ENCODE measurements at regions not wholly inside any gene's neighbourhood (a gene's known extent, or its start where the extent isn't known, plus 50 kb on each side); places are given as distances from the start of the nearest gene placed in this dataset.

- TF ChIP-seq, protein P1, sequence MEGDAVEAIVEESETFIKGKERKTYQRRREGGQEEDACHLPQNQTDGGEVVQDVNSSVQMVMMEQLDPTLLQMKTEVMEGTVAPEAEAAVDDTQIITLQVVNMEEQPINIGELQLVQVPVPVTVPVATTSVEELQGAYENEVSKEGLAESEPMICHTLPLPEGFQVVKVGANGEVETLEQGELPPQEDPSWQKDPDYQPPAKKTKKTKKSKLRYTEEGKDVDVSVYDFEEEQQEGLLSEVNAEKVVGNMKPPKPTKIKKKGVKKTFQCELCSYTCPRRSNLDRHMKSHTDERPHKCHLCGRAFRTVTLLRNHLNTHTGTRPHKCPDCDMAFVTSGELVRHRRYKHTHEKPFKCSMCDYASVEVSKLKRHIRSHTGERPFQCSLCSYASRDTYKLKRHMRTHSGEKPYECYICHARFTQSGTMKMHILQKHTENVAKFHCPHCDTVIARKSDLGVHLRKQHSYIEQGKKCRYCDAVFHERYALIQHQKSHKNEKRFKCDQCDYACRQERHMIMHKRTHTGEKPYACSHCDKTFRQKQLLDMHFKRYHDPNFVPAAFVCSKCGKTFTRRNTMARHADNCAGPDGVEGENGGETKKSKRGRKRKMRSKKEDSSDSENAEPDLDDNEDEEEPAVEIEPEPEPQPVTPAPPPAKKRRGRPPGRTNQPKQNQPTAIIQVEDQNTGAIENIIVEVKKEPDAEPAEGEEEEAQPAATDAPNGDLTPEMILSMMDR (IDR thresholded peaks at IDR 0.05 in 8 of 11, conservative IDR thresholded peaks at IDR 0.05 in 3 of 11): no peak
- no peak for TF ChIP-seq POLR2AphosphoS5 (IDR thresholded peaks at IDR 0.05)
- TF ChIP-seq POLR2A (IDR thresholded peaks at IDR 0.05): no peak
Observed at GRCh38 chr4:58510652-58511051, 1400.5 kb upstream of the IGFBP7 start.

Measured in spleen (tissue), 7 donors.